ENCODE measurements at regions not wholly inside any gene's neighbourhood (a gene's known extent, or its start where the extent isn't known, plus 50 kb on each side); places are given as distances from the start of the nearest gene placed in this dataset.

DNA sequence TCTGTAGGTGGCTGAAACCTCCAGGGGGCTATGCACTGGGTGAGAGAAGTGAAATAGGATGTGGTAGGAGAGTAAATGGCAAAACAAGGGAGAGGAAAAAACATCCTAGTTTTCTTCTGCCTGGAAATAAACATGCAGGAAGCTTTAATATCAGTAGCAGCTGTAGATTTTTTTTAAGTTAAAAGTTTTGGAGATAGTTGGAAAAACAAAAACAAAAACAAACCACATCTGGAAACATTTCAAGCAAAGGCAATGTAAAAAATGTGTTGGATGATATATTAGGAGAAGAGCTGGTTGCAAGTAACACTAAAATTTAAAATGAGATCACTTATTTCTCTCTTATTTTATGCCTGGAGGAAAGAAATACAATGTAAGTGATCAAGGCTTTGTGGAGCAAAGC lies 388.0 kb downstream of the SPRY1 start:
- TF ChIP-seq ELF1 (IDR thresholded peaks at IDR 0.05) (no peak), GABPA (IDR thresholded peaks at IDR 0.05; ENCODE audit: low read depth) (no peak), RAD21 (IDR thresholded peaks at IDR 0.05; ENCODE audit: low read length) (no peak)
- TF ChIP-seq, protein P1, sequence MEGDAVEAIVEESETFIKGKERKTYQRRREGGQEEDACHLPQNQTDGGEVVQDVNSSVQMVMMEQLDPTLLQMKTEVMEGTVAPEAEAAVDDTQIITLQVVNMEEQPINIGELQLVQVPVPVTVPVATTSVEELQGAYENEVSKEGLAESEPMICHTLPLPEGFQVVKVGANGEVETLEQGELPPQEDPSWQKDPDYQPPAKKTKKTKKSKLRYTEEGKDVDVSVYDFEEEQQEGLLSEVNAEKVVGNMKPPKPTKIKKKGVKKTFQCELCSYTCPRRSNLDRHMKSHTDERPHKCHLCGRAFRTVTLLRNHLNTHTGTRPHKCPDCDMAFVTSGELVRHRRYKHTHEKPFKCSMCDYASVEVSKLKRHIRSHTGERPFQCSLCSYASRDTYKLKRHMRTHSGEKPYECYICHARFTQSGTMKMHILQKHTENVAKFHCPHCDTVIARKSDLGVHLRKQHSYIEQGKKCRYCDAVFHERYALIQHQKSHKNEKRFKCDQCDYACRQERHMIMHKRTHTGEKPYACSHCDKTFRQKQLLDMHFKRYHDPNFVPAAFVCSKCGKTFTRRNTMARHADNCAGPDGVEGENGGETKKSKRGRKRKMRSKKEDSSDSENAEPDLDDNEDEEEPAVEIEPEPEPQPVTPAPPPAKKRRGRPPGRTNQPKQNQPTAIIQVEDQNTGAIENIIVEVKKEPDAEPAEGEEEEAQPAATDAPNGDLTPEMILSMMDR (IDR thresholded peaks at IDR 0.05) = 0 out of 2 replicates have a peak, but pooled peaks have one; percentile 11
- TF ChIP-seq, protein P2, sequence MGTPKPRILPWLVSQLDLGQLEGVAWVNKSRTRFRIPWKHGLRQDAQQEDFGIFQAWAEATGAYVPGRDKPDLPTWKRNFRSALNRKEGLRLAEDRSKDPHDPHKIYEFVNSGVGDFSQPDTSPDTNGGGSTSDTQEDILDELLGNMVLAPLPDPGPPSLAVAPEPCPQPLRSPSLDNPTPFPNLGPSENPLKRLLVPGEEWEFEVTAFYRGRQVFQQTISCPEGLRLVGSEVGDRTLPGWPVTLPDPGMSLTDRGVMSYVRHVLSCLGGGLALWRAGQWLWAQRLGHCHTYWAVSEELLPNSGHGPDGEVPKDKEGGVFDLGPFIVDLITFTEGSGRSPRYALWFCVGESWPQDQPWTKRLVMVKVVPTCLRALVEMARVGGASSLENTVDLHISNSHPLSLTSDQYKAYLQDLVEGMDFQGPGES (IDR thresholded peaks at IDR 0.05; ENCODE audit: low read depth, low read length) = no peak
- TF ChIP-seq, protein P3, sequence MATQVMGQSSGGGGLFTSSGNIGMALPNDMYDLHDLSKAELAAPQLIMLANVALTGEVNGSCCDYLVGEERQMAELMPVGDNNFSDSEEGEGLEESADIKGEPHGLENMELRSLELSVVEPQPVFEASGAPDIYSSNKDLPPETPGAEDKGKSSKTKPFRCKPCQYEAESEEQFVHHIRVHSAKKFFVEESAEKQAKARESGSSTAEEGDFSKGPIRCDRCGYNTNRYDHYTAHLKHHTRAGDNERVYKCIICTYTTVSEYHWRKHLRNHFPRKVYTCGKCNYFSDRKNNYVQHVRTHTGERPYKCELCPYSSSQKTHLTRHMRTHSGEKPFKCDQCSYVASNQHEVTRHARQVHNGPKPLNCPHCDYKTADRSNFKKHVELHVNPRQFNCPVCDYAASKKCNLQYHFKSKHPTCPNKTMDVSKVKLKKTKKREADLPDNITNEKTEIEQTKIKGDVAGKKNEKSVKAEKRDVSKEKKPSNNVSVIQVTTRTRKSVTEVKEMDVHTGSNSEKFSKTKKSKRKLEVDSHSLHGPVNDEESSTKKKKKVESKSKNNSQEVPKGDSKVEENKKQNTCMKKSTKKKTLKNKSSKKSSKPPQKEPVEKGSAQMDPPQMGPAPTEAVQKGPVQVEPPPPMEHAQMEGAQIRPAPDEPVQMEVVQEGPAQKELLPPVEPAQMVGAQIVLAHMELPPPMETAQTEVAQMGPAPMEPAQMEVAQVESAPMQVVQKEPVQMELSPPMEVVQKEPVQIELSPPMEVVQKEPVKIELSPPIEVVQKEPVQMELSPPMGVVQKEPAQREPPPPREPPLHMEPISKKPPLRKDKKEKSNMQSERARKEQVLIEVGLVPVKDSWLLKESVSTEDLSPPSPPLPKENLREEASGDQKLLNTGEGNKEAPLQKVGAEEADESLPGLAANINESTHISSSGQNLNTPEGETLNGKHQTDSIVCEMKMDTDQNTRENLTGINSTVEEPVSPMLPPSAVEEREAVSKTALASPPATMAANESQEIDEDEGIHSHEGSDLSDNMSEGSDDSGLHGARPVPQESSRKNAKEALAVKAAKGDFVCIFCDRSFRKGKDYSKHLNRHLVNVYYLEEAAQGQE (IDR thresholded peaks at IDR 0.05; ENCODE audit: low read depth, low read length) = no peak

Data from SK-N-SH (cell line).